ENCODE measurements at regions not wholly inside any gene's neighbourhood (a gene's known extent, or its start where the extent isn't known, plus 50 kb on each side); places are given as distances from the start of the nearest gene placed in this dataset.
"Not testable (repeated sequence)": the region's sequence is repeated elsewhere in the genome, so short reads cannot be mapped to it uniquely, and the experiment has no call there.

GRCh38 chr4:121616449-121616848 lies 80.3 kb downstream of the ANXA5 start:
- H3K27ac ChIP-seq (ENCODE audit: low read depth); DNase-seq (ENCODE audit: extremely low spot score); H3K4me1 ChIP-seq (ENCODE audit: insufficient read depth); H3K36me3 ChIP-seq (ENCODE audit: insufficient read depth); H3K4me3 ChIP-seq (ENCODE audit: low read depth, low read length): not testable (repeated sequence)
- 62% methylated on average over 6 of the region's 6 CpGs for WGBS

DNA sequence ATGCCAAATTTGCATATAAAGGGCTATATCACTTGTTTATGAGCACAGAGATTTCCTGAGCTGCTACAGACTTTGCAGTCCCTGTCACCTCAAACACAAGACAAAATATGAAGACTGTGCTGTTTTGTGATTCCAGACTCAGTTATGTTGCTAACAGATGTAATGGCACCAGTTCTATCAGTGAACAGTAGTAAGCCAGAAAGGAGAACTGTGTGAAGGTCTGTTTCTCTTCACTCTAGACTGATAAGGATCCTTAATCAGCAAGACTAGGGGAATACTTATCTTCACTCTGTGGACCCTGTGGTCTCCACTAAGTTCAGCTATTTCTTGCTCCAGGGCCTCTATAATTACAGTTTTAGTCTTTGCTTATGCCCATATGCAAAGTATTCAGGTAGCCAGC lies 82.7 kb downstream of the ANXA5 start:
- Histone ChIP-seq H3K36me3 (ENCODE audit: insufficient read depth) (peaks cover 1% of the 10 kb centered on the region), H3K4me1 (ENCODE audit: insufficient read depth) (no peaks in the 10 kb centered on the region), H3K27ac (ENCODE audit: low read depth) (no peak overlapping the region), H3K4me3 (ENCODE audit: low read depth, low read length) (no peak overlapping the region)
- DNase-seq (ENCODE audit: extremely low spot score) = no peak

- H3K4me1 ChIP-seq (ENCODE audit: insufficient read depth) = no peaks in the 10 kb centered on the region
- H3K27ac ChIP-seq (ENCODE audit: low read depth) = no peak overlapping the region
- H3K36me3 ChIP-seq (ENCODE audit: insufficient read depth) = no peaks in the 10 kb centered on the region
- DNase-seq (ENCODE audit: extremely low spot score) = no peak
- 23% methylated on average over 3 of the region's 3 CpGs for WGBS
- H3K4me3 ChIP-seq (ENCODE audit: low read depth, low read length) = no peak overlapping the region
These were observed 97.7 kb downstream of the ANXA5 start for GRCh38 chr4:121599049-121599448.

- DNase-seq (ENCODE audit: extremely low spot score) = no peak
- WGBS = 51% methylated on average over 2 of the region's 2 CpGs
These were observed 99.3 kb downstream of the ANXA5 start for GRCh38 chr4:121597346-121597934.

GRCh38 chr4:121594796-121595526 lies 101.8 kb downstream of the ANXA5 start:
- WGBS = 76% methylated on average over 3 of the region's 3 CpGs
- H3K27ac ChIP-seq (ENCODE audit: low read depth) = no peak overlapping the region

More at GRCh38 chr4:121597346-121597934, 99.3 kb downstream of the ANXA5 start:
- Histone ChIP-seq H3K36me3 (ENCODE audit: insufficient read depth) (no peaks in the 10 kb centered on the region), H3K4me3 (ENCODE audit: low read depth, low read length) (no peak overlapping the region), H3K4me1 (ENCODE audit: insufficient read depth) (no peaks in the 10 kb centered on the region), H3K27ac (ENCODE audit: low read depth) (no peak overlapping the region)

DNA sequence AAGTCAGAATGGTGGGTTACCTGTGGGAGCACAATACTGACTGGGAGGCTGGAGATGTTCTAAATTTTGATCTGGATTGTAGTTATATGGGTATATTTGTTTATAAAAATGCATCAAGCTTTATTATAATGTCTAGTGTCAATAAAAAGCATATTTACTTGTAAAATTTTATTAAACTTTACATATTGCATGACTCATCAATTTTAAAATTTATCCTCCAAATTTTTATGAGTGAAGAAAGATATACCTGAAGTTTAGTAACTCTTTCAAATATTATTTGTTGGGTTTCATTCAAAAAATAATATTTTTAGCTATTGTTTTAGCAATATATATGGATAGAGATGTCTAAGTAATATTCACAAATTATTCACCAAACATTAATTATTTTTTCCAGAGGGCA lies 103.0 kb downstream of the ANXA5 start:
- Histone ChIP-seq H3K27ac (ENCODE audit: low read depth) (no peak overlapping the region), H3K4me1 (ENCODE audit: insufficient read depth) (no peaks in the 10 kb centered on the region), H3K36me3 (ENCODE audit: insufficient read depth) (no peaks in the 10 kb centered on the region), H3K4me3 (ENCODE audit: low read depth, low read length) (no peak overlapping the region)
- DNase-seq (ENCODE audit: extremely low spot score) = no peak

More at GRCh38 chr4:121594796-121595526, 101.8 kb downstream of the ANXA5 start:
- Histone ChIP-seq H3K4me3 (ENCODE audit: low read depth, low read length) (no peak overlapping the region), H3K36me3 (ENCODE audit: insufficient read depth) (no peaks in the 10 kb centered on the region), H3K4me1 (ENCODE audit: insufficient read depth) (no peaks in the 10 kb centered on the region)
- DNase-seq (ENCODE audit: extremely low spot score) = no peak

DNA sequence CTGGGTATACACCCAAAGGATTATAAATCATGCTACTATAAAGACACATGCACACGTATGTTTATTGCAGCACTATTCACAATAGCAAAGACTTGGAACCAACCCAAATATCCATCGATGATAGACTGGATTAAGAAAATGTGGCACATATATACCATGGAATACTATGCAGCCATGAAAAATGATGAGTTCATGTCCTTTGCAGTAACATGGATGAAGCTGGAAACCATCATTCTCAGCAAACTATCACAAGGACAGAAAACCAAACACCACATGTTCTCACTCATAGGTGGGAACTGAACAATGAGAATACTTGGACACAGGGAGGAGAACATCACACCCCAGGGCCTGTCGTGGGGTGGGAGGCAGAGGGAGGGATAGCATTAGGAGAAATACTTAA lies 104.5 kb downstream of the ANXA5 start:
- not testable (repeated sequence) for H3K4me1 ChIP-seq (ENCODE audit: insufficient read depth); H3K27ac ChIP-seq (ENCODE audit: low read depth); DNase-seq (ENCODE audit: extremely low spot score); H3K36me3 ChIP-seq (ENCODE audit: insufficient read depth); H3K4me3 ChIP-seq (ENCODE audit: low read depth, low read length)
- WGBS = 89% methylated on average over 3 of the region's 3 CpGs

- Histone ChIP-seq H3K36me3 (ENCODE audit: insufficient read depth) (no peaks in the 10 kb centered on the region), H3K4me3 (ENCODE audit: low read depth, low read length) (no peak overlapping the region), H3K4me1 (ENCODE audit: insufficient read depth) (no peaks in the 10 kb centered on the region), H3K27ac (ENCODE audit: low read depth) (no peak overlapping the region)
- no peak for DNase-seq (ENCODE audit: extremely low spot score)
- 57% methylated on average over 1 of the region's 1 CpG for WGBS
These were observed 111.9 kb downstream of the ANXA5 start for GRCh38 chr4:121584836-121585235.

- H3K36me3 ChIP-seq (ENCODE audit: insufficient read depth) = no peaks in the 10 kb centered on the region
- H3K4me1 ChIP-seq (ENCODE audit: insufficient read depth) = no peaks in the 10 kb centered on the region
- DNase-seq (ENCODE audit: extremely low spot score) = no peak
- 85% methylated on average over 3 of the region's 3 CpGs for WGBS
- no peak overlapping the region for H3K27ac ChIP-seq (ENCODE audit: low read depth)
- H3K4me3 ChIP-seq (ENCODE audit: low read depth, low read length) = no peak overlapping the region
These were observed 113.4 kb downstream of the ANXA5 start for GRCh38 chr4:121583396-121583795.

- Histone ChIP-seq H3K4me1 (ENCODE audit: insufficient read depth) (no peaks in the 10 kb centered on the region), H3K4me3 (ENCODE audit: low read depth, low read length) (no peak overlapping the region), H3K36me3 (ENCODE audit: insufficient read depth) (no peaks in the 10 kb centered on the region), H3K27ac (ENCODE audit: low read depth) (no peak overlapping the region)
- DNase-seq (ENCODE audit: extremely low spot score) = no peak
These were observed 114.5 kb downstream of the ANXA5 start for GRCh38 chr4:121582296-121582695.

DNA sequence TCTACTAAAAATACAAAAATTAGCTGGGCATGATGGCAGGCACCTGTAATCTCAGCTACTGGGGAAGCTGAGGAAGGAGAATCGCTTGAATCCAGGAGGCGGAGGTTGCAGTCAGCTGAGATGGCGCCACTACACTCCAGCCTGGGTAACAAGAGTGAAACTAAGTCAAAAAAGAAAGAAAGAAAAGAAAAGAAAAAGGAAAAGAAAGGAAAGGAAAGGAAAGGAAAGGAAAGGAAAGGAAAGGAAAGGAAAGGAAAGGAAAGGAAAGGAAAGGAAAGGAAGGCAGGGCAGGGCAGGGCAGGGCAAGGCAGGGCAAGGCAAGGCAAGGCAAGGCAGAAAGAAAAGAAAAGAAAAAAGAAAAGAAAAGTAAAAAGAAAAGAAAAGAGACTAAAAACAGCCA lies 121.4 kb downstream of the ANXA5 start:
- WGBS = 92% methylated on average over 3 of the region's 3 CpGs
- not testable (repeated sequence) for H3K4me1 ChIP-seq (ENCODE audit: insufficient read depth); H3K36me3 ChIP-seq (ENCODE audit: insufficient read depth); H3K27ac ChIP-seq (ENCODE audit: low read depth); DNase-seq (ENCODE audit: extremely low spot score); H3K4me3 ChIP-seq (ENCODE audit: low read depth, low read length)

DNA sequence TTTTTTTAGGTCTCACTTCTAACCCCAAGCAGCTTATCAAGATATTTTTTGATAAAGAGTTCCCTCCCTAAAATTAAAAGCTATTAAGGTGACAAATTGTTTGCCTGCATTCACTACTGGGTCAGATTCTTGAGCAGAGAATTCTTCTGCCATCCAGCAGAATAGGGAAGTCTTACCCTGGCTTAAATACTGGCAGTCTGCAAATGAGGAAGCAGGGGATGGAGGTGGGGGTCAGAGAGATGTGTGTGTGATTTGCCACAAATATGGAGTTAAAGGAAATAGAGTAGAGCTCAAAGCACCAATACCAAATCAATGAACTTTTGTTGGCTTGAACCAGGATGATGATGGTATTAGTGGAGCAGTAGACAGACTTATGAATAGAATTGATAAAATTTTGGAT lies 122.2 kb downstream of the ANXA5 start:
- Histone ChIP-seq H3K36me3 (ENCODE audit: insufficient read depth) (no peaks in the 10 kb centered on the region), H3K27ac (ENCODE audit: low read depth) (no peak overlapping the region), H3K4me3 (ENCODE audit: low read depth, low read length) (no peak overlapping the region), H3K4me1 (ENCODE audit: insufficient read depth) (no peaks in the 10 kb centered on the region)
- no peak for DNase-seq (ENCODE audit: extremely low spot score)

DNA sequence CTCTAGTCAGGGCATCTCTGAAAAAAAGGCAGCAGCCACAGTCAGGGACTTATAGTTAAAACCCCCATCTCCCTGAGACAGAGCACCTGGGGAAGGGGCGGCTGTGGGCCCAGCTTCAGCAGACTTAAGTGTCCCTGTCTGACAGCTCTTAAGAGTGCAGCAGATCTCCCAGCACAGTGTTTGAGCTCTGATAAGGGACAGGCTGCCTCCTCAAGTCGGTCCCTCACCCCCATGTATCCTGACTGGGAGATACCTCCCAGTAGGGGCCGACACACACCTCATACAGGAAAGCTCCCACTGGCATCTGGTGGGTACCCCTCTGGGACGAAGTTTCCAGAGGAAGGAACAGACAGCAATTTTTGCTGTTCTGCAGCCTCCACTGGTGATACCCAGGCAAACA lies 129.0 kb downstream of the ANXA5 start:
- no peaks in the 10 kb centered on the region for H3K4me1 ChIP-seq (ENCODE audit: insufficient read depth)
- WGBS = 81% methylated on average over 4 of the region's 4 CpGs
- no peaks in the 10 kb centered on the region for H3K36me3 ChIP-seq (ENCODE audit: insufficient read depth)
- no peak overlapping the region for H3K4me3 ChIP-seq (ENCODE audit: low read depth, low read length)
- no peak for DNase-seq (ENCODE audit: extremely low spot score)
- no peak overlapping the region for H3K27ac ChIP-seq (ENCODE audit: low read depth)

DNA sequence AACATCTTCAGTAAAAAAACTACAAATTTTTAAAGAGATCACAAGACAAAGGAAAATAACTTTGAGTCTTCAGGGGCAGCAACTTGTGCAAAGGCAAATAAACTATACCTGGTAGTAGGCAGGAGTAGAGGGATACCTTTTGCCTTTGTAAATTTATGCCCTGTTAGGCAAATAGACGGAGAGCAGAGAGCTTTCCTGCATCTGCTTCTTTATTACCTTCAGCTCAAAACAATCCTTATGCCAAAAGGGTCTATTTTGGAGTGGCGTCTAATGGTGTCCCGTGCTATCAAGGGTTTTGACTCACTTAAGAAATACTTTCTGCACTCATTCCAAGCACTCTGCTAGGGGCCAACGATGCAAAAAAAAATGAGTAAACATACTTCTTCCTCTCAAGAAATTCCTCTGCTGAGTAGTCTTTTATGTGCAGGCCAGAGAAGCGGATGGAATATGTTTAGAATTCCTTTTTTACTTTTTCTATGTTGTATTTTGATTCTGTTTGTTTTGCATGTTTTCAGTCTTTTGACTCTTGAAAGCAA lies 131.9 kb downstream of the ANXA5 start:
- H3K36me3 ChIP-seq (ENCODE audit: insufficient read depth) = no peaks in the 10 kb centered on the region
- no peak for DNase-seq (ENCODE audit: extremely low spot score)
- H3K4me1 ChIP-seq (ENCODE audit: insufficient read depth) = no peaks in the 10 kb centered on the region
- no peak overlapping the region for H3K27ac ChIP-seq (ENCODE audit: low read depth)
- no peak overlapping the region for H3K4me3 ChIP-seq (ENCODE audit: low read depth, low read length)
- 25% methylated on average over 5 of the region's 5 CpGs for WGBS
